HS-5 (cell line): ENCODE measurements at regions not wholly inside any gene's neighbourhood (a gene's known extent, or its start where the extent isn't known, plus 50 kb on each side); places are given as distances from the start of the nearest gene placed in this dataset.

ENCODE experiments used
- DNase-seq: peaks from one replicate; pipeline ENCODE4 v3.0.0-alpha.2; 2012; ENCODE audit warnings: low read depth

DNA sequence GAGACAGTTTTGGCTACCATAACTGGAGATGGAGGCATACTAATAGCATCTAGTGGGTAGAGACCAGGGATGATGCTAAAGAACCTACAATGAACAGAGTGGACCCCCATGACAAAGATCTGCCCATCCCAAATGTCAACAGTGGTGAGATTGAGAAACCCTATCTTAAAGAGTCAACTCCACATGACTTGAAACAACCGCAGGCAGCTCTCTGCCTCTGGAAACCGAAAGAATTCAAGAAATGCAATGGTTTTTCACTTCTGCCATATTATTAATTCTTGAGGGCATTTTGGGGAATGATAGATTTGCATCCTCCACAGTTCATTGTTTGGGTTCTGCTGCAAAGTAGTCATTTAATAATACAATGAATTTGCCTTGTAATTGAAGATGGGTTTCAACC, 463.4 kb downstream of the MAFB start:
- DNase-seq: no peak

DNA sequence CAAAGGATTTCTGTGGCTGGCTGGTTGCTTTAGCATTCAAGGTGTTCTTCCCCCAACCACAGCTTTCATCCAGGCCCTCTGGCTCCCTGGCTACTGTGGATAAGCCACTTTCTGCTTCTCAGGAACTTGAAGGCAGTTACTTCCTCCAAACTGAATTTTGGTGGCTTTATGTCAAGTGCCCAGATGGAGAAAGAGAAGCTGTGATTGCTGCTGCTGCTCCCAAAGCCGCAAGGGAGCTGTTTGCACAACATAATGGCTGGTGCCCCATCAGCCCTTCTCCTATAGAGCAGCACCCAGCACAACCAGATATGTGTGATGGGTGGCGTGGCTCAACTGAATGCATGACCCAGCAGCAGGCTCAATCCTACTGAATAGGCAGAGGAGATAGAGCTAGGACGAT, 465.2 kb downstream of the MAFB start:
- no peak for DNase-seq

DNA sequence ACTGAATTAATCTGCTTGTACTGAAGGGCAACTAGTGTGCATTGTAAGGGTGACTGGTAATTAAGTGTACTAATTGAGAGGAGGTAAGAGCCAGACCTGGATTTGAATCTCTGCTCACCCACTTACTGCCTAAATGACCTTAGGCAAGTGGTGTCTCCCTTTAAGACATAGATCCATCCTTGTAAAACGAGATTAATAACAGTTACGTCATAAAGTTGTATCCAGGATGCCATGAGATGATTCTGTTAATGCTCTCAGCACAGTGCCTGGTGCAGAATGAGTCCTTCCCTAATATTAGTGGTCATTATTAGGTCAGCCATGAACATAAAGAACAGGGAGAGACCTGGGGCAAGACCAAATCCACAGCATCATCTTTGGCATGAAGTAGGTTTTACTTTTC, 470.1 kb downstream of the MAFB start:
- DNase-seq: no peak

DNA sequence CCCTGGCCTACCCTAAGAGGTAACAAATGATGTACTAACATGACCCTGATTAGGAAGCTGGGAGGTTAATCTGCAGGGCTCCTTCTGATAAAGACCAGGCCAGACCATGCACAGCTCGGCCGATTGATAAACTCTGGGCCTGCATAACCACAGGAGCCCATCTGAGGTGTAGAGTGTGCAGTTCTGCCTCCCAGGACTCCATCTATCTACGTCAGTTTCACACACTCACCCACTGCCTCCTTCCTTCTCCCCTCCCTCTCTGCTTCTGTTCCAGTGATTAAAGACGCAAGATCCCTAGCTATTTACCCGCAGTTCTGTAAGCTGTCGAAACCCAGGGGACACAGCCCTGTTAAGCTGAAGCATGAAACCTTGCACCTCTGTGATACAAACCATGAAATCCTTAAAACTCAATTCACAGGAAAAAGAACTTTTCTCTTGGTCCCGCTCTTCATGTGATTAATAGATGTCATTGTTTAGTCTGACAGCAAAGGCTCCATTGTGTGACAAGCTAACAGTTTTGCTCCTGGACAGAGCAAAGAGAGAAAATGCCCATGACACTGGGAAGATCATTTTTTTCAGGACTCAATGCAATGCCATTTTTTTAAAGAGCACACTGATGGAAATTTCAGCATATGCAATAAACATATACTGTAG, 470.6 kb downstream of the MAFB start:
- no peak for DNase-seq

DNA sequence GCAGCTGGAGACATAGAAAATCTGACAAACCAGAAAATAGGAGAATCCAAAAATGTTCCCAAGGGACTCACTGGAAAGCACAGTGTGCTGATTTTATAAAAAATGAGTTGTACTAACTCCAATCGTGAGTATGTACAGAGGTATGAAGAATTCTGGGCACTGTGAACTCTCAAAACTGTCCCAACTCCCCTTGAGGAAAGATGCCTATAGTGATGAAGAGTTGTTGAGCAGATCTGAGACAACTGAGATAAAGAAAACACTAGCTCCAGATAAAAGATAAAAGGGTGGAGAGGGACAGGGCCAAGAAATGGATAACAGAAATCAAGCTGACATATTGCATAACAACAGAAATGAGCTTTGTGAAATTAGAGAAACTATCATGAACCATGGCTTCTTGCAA, 481.4 kb downstream of the MAFB start:
- no peak for DNase-seq

DNA sequence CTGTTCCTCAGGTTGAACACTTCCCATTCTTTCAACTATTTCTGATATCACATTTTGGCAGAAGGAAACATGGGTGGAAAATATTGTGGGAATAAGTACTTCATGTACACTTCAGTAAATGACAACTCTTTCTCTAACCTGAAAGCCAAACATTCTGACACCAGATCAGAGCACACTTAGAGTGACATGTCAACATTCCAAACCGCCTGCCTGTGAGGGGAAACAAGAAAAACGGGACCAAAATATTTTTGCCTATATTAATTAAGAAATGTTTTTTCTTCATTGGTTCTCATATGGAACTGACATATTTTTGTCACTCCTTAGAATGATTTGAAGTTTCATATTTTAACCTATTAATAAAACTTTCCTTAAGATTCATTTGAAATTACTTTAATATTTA, 483.1 kb downstream of the MAFB start:
- no peak for DNase-seq

DNA sequence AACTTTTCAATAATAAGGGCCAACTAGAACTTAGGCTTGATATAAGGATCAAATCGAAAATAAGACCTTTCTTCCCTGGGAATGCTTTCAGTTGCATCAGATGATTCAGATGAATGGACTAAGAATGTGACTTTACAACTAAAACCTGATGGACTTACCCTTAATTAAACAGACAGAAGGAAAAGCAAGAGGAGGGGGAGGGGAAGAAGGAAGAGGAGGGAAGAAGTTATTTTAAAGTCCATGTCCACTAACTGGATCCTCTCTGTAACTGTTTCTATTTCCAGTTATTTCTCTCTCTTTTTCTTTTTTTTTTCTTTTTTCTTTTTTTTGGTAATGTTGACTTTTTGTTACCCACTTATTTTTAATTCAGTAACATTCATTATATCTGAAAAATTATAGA, 486.0 kb downstream of the MAFB start:
- DNase-seq: no peak

DNA sequence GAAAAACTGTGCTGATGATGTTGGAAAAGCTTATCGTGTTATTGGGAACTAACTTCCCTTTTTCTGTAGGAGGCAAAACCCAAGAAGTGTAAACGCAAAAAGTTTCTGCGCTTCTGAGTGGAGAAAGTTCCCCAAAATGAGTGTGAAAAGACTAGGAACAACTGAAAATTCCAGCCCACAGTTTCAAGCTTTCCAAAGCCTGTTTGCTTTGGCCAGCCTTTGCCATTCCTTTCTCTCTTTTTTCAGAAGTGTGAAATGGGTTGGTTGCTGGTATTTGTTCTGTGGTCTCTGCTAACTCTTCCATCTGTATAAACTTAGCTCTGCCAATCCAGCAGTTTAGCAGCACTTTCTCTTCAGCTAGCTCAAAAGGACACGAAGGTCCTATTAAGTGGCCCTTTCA, 491.3 kb downstream of the MAFB start:
- no peak for DNase-seq

DNA sequence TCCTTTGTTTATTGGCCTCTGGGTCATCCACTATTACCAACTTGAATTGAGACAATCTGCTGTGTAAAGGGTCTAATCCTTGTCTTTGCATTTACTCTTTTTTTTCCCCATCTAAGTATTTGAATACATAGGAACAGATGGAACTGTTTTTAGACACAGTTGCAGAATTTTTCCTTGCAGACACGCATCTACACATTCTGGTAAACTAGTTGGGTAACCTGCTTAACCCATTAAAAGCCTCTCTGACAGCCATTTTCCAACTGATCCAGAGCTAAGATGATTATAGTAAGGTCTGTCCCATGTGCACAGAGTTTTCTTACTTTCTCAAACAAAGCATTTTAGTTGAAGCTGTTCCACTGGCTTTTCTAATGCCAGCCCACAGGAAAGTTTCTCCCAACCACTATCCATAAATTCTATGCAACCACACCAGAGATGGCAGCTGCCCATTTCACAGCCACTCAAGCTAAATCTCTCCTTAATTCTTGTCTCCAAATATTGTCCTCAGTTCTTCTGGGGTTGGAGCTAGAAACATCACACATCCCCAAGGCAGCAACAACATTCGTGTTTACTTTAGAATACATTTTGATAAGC, 492.1 kb downstream of the MAFB start:
- no peak for DNase-seq

DNA sequence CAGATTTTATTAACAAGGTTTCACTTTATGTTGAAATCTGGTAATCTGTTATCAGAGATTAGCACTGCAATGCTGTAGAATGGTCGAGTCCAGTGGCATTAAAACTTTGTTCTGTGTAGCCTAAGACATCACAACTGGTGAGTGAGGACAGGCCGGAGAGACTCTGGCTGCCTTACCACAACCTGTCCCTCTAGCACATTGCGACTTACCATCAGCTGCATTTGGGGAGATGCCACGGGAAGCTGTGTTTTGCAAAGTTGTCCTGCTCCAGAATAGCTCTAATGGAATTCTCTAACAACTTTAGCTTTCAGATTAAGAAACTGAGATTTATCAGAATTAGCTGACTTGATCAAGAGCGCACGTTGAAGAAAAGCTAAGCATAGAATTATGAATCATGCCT, 493.3 kb downstream of the MAFB start:
- no peak for DNase-seq

DNA sequence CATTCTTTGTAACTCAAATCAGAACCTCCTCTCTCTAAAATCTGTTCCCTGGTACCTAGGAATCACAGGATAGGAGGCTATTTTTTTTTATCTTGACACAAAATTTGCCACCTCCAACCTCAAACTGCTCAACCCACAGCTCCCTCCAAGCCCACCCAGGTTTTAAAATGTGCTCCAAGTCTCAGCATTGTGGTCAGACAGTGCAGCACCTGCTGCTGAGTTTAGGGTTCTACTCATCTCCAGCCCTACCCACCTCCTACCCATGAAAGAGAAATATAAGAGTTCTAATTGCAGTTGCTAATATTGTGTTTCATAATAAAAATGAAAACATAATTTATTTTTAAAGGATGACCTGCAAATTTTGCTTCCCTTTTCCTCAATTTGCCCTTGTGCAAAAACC, 496.5 kb downstream of the MAFB start:
- no peak for DNase-seq

DNA sequence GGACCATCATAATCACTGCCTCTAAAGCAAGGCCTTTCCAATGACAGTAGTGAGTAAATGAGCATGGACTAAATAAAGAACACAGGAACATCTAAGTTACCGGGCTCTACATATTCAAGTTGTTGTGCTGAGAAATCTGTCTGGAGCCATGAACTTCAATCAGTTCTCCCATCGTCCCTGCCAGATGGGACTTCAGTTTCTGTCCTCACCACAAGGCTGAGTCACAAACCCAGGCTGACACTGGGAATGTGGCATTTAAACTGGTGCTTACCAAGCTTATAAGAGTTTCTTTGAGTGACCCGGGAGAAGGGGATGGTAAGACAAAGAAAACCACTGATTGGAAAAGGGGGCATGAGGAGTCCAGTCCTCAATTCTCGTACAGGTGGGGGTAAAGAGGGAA, 497.0 kb downstream of the MAFB start:
- no peak for DNase-seq

DNA sequence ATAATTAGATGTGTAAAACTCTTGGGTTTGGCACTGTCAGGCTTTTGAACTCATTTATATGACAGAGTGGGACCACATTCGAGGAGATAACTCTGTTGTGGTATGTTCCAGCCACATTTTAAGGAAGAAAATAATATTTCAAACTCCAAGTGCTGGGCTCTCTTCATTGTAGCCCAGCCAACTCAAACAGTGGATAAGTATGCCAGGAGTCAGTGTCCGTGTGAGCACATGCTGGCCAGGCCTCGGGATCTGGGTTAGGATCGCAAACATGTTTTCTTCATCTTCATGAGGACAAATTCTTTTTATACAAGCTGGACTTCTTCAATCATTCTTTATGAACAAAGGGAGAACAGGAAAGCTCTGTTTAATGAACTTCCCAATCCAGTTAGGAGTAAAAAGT, 497.5 kb downstream of the MAFB start:
- DNase-seq: no peak

DNA sequence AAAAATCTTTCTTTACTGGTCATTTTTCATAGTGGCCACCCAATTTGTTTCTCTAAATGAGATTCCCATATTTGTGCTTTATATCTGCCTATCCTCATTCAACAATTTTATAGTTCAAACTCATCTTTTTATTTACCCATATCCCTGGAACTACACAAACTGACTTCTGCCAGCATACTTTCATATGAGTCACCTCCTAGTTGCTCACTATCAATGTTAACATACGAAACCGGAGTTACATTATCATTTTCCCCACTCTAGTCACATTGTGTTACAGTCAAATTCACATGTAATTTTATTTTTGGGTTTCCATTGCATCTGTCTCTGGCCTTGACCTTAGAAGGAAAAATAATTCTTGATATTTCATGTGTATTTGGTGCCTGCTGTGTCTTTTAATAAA, 499.4 kb downstream of the MAFB start:
- peak; percentile 15 for DNase-seq

DNA sequence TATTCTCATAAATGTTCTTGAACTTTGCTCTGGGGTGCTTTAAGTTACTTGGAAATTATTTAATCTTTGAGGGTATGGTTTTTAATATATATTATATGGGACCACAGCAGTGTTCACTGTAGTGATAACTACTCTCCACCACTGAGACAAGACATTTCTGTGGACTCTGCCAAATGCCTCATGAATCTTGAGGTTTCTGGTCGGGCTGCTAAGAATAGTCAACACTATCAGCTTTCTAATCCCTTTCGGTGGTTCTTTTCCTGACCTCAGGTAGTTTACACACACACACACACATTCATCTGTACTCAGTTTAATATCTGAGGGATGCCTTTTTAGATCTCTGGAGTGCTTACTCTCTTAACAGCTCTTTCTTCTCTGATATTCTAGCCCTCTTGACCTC, 500.7 kb downstream of the MAFB start:
- DNase-seq: no peak

DNA sequence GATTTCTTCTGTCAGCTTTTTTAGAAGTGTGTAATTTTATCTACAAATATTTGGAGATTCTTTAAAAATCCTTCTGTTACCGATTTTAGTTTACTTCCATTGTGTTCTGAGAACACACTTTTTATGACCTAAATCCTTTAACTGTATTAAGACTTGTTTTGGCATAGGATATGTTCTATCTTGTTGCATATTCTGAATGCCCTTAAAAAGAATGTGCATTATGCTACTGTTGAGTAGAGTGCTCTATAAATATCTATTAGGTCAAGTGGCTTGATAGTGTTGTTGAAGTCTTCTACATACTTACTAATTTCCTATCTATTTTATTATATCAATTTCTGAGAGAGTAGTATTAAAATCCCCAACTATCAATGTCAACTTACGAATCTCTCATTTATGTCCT, 502.2 kb downstream of the MAFB start:
- no peak for DNase-seq

DNA sequence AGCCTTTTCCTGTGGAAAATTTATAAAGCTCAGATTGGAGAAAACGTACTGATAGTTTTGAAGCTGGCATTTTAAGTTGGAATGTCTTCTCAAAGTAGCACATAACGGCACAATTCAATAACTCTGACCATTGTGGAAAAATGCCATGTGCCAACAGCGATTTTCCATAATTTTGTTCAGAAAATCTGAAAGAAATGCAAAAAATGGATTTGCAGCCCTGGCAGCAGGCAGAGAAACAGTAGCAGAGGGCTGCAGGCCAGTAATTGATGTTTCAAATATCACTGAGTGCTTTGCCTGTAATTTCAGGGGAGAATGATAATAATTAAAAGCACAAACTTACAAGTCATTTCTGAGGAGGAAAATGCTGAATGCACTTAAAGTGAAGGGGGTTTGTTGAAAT, 507.4 kb downstream of the MAFB start:
- DNase-seq: no peak

DNA sequence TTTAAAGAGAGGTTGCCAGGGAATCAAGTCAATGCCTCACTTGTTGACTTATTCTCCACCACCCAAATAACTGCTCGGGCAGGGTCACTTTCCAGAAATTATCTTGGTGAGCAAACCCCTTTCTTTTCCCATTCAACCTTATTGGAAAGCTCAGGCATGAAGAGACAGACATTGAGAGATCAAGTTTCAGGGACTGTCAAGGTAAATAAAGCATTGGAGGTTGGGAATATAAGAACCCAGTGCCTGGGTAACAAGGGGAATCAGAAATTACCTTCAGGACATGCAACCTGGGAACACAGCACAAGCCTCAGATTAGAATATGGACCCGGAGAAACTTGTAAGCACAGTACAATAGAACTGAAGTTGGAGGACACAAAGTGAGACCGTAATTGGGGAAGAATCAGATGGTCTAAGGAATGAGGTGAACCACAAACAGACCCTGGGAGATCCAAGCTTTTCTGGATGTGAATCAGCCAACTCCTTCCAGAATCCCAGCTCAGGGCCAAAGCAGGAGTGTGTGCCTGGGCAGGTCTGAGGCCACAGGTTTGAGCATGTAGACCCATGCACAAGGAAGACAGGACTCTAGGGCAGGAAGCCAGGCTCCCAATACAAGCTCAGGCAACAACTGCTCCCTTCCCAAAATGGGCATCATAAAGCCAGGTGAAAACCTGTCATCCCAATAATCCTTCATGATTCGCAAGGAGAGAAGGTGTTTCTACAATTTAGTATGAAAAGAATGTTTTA, 512.8 kb downstream of the MAFB start:
- DNase-seq: no peak

DNA sequence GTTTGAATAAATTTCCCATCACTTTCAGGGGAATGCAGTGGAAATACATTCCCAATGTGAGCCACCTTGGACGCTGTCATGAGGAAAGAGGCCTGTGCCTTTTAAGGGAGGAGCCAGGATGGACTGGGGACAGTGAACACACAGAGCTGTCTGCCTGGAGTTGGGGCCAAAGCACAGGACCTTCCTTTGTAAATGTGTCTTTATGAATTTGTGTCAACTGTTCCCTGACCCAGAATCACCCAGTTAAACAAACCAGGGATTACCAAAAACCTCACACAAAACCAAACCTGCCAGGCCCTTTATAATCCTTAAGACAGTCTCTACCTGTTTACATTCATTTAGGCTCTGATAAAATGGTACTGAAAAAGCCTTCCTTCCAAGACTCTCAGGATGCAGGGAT, 513.7 kb downstream of the MAFB start:
- no peak for DNase-seq

DNA sequence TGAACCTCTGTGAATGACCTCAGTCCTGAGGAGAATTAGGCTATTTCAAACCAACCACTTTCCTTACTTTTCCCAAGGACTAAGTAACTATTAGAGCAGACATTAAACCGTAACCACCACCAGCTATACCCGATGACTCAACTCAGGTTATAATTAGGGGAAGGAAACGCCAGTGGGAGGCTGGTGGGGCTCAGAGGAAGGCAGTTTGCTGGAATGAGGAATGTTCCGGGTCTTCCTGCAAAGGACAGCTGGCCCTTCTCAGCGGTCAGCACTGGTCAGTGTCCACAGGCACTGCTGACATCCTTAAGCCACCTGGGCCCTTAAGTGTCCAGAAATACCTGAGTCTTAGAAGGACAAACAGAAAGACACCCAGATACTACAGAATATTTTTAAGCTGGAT, 515.2 kb downstream of the MAFB start:
- DNase-seq: no peak

DNA sequence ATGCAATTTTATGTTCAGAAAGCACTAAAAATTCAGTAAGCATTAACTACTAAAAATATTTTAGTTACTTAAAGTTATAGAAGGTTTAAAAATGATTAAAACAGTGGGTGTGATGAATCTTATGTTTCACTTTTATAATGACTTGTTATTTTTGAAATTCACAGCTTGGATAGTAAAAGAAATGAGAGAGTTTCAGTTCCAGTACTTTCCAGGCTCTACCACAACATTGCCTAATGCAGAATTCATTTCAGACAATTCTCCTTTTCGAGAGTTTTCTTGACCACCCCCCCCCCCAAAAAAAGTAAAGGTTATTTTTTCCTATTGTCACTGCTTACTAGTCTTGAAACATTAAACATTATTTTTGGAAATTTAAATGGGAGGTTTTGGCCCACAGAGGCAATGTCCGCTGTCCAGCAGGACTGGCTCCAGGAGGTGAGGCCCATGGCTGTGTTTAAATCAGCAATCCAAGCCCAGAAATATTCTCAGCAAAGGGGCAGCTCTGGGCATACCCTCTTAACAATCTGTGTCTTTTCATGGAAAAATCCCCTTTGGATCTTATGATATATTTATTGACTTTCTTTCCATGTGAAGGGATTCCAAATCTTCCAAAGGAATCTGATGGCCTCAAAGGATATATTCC, 519.9 kb downstream of the MAFB start:
- no peak for DNase-seq

DNA sequence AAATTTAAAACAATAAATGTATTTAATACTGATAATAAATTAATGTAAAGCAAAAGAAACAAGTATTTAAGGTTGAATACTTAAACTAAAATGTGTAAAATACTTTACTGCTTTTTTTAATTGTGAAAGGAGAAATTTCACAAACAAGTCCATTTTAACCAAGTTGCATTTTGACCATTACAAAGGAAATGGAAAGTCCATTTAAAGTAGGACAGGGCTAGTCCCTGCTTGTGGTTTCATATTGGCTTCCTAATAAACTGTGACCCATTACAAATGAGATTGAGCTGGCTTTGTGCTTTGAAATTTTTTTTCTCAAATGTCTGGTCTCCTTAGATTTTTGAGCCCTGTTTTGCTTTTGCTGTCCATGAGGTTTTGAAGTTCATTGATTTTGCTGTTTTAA, 527.6 kb downstream of the MAFB start:
- DNase-seq: no peak

DNA sequence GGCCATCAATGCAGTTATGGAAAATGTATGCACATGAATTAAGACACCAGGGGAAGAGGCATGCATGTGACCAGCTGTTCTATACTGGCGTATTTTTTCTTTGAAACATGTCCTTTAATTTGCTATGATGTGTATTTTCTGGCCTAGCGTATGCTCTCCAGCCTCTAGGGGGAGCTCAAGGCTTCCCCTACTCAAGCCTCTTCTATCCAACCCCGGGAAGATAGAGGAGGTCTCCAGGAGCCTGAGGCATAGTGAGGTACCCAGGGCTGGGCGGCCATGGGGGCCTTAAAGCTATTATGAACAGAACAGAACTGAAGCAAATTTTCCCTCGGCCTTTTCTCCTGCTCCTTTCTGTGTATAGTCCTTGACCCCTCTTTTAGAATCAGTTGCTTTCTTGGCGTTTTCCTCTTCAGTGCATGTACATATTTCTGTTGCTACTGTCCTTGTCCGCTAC, 528.9 kb downstream of the MAFB start:
- peak; percentile 18 for DNase-seq
